ENCODE measurements at regions not wholly inside any gene's neighbourhood (a gene's known extent, or its start where the extent isn't known, plus 50 kb on each side); places are given as distances from the start of the nearest gene placed in this dataset.

DNA sequence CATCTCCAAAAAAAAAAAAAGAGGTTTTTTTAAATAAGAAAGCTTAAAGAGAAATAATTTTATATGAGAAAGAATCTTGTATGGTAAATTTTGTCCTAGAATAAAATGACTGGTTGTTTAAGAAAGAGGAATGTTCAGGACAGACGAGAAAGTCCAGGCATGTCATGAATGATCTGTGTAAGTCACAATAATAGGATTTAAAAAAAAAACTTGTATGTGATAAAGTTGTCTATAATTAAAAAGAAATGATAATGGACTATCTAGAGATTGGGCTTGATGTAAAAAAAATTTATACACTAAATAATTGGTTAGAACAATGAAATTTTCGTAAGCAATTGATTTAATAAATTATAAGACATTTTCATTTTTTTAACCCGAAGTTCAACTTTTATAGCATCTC lies 71.7 kb upstream of the ABCA12 start:
- TF ChIP-seq POLR2AphosphoS5 (IDR thresholded peaks at IDR 0.05; ENCODE audit: low read depth, low read length) (no peak), ATF3 (IDR thresholded peaks at IDR 0.05) (no peak), ZFX (IDR thresholded peaks at IDR 0.05) (no peak), EZH2 (IDR thresholded peaks at IDR 0.05) (no peak), SRF (IDR thresholded peaks at IDR 0.05; ENCODE audit: low read depth) (no peak)
- TF ChIP-seq, protein P1, sequence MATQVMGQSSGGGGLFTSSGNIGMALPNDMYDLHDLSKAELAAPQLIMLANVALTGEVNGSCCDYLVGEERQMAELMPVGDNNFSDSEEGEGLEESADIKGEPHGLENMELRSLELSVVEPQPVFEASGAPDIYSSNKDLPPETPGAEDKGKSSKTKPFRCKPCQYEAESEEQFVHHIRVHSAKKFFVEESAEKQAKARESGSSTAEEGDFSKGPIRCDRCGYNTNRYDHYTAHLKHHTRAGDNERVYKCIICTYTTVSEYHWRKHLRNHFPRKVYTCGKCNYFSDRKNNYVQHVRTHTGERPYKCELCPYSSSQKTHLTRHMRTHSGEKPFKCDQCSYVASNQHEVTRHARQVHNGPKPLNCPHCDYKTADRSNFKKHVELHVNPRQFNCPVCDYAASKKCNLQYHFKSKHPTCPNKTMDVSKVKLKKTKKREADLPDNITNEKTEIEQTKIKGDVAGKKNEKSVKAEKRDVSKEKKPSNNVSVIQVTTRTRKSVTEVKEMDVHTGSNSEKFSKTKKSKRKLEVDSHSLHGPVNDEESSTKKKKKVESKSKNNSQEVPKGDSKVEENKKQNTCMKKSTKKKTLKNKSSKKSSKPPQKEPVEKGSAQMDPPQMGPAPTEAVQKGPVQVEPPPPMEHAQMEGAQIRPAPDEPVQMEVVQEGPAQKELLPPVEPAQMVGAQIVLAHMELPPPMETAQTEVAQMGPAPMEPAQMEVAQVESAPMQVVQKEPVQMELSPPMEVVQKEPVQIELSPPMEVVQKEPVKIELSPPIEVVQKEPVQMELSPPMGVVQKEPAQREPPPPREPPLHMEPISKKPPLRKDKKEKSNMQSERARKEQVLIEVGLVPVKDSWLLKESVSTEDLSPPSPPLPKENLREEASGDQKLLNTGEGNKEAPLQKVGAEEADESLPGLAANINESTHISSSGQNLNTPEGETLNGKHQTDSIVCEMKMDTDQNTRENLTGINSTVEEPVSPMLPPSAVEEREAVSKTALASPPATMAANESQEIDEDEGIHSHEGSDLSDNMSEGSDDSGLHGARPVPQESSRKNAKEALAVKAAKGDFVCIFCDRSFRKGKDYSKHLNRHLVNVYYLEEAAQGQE (IDR thresholded peaks at IDR 0.05; ENCODE audit: low read depth), result no peak
- TF ChIP-seq, protein P2, sequence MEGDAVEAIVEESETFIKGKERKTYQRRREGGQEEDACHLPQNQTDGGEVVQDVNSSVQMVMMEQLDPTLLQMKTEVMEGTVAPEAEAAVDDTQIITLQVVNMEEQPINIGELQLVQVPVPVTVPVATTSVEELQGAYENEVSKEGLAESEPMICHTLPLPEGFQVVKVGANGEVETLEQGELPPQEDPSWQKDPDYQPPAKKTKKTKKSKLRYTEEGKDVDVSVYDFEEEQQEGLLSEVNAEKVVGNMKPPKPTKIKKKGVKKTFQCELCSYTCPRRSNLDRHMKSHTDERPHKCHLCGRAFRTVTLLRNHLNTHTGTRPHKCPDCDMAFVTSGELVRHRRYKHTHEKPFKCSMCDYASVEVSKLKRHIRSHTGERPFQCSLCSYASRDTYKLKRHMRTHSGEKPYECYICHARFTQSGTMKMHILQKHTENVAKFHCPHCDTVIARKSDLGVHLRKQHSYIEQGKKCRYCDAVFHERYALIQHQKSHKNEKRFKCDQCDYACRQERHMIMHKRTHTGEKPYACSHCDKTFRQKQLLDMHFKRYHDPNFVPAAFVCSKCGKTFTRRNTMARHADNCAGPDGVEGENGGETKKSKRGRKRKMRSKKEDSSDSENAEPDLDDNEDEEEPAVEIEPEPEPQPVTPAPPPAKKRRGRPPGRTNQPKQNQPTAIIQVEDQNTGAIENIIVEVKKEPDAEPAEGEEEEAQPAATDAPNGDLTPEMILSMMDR (IDR thresholded peaks at IDR 0.05 in 2 of 3, conservative IDR thresholded peaks at IDR 0.05 in 1 of 3; ENCODE audit: borderline replicate concordance in 1 of 3, insufficient read depth in 1 of 3, low read depth in 2 of 3, low read length in 2 of 3), result no peak
